ENCODE measurements at regions not wholly inside any gene's neighbourhood (a gene's known extent, or its start where the extent isn't known, plus 50 kb on each side); places are given as distances from the start of the nearest gene placed in this dataset.

- no peak for DNase-seq (ENCODE audit: low spot score)
Measured at GRCh38 chr10:44822966-44823365, 88.2 kb upstream of the TMEM72 start.

GRCh38 chr10:44824607-44825006 lies 86.5 kb upstream of the TMEM72 start:
- no peak for DNase-seq (ENCODE audit: low spot score)

- no peak for DNase-seq (ENCODE audit: low spot score)
Measured at GRCh38 chr10:44827431-44828006, 83.6 kb upstream of the TMEM72 start.

- no peak for DNase-seq (ENCODE audit: low spot score)
Measured at GRCh38 chr10:44828508-44829142, 82.5 kb upstream of the TMEM72 start.

GRCh38 chr10:44829426-44829825 lies 81.7 kb upstream of the TMEM72 start:
- no peak for DNase-seq (ENCODE audit: low spot score)

GRCh38 chr10:44830022-44830421 lies 81.1 kb upstream of the TMEM72 start:
- DNase-seq (ENCODE audit: low spot score) = no peak

- DNase-seq (ENCODE audit: low spot score) = no peak
Measured at GRCh38 chr10:44831581-44831980, 79.6 kb upstream of the TMEM72 start.

GRCh38 chr10:44832595-44833390 lies 78.3 kb upstream of the TMEM72 start:
- no peak for DNase-seq (ENCODE audit: low spot score)

GRCh38 chr10:44834131-44834530 lies 77.0 kb upstream of the TMEM72 start:
- no peak for DNase-seq (ENCODE audit: low spot score)

- no peak for DNase-seq (ENCODE audit: low spot score)
Measured at GRCh38 chr10:44835300-44835699, 75.8 kb upstream of the TMEM72 start.

- DNase-seq (ENCODE audit: low spot score) = no peak
Measured at GRCh38 chr10:44843484-44843883, 67.7 kb upstream of the TMEM72 start.

- DNase-seq (ENCODE audit: low spot score) = no peak
Measured at GRCh38 chr10:44845361-44846175, 65.6 kb upstream of the TMEM72 start.

- no peak for DNase-seq (ENCODE audit: low spot score)
Measured at GRCh38 chr10:44847110-44847509, 64.0 kb upstream of the TMEM72 start.

GRCh38 chr10:44848211-44848610 lies 62.9 kb upstream of the TMEM72 start:
- DNase-seq (ENCODE audit: low spot score) = no peak

- DNase-seq (ENCODE audit: low spot score) = no peak
Measured at GRCh38 chr10:44849936-44850335, 61.2 kb upstream of the TMEM72 start.

GRCh38 chr10:44850356-44850934 lies 60.7 kb upstream of the TMEM72 start:
- no peak for DNase-seq (ENCODE audit: low spot score)

GRCh38 chr10:44851413-44851812 lies 59.7 kb upstream of the TMEM72 start:
- DNase-seq (ENCODE audit: low spot score) = no peak

GRCh38 chr10:44851881-44852280 lies 59.3 kb upstream of the TMEM72 start:
- DNase-seq (ENCODE audit: low spot score) = no peak

GRCh38 chr10:44853148-44853734 lies 57.9 kb upstream of the TMEM72 start:
- no peak for DNase-seq (ENCODE audit: low spot score)

GRCh38 chr10:44853796-44854195 lies 57.3 kb upstream of the TMEM72 start:
- DNase-seq (ENCODE audit: low spot score) = no peak

- no peak for DNase-seq (ENCODE audit: low spot score)
Measured at GRCh38 chr10:44854693-44855350, 56.3 kb upstream of the TMEM72 start.

Data from CD4-positive, alpha-beta T cell treated with Interleukin-15 for 4 hours (primary cell).